AG09319 (cell line): ENCODE measurements at regions not wholly inside any gene's neighbourhood (a gene's known extent, or its start where the extent isn't known, plus 50 kb on each side); places are given as distances from the start of the nearest gene placed in this dataset.

Experiments
- DNase-seq: peaks from one replicate; pipeline ENCODE4 v3.0.0-alpha.2; 2010; ENCODE audit warnings: low read depth; ENCODE audit errors: extremely low read depth
- CTCF ChIP-seq: IDR thresholded peaks from 2 replicates; pipeline ENCODE4 v1.5.1; 2011; ENCODE audit warnings: low read depth, mild to moderate bottlenecking, inconsistent platforms, low read length, moderate library complexity

DNA sequence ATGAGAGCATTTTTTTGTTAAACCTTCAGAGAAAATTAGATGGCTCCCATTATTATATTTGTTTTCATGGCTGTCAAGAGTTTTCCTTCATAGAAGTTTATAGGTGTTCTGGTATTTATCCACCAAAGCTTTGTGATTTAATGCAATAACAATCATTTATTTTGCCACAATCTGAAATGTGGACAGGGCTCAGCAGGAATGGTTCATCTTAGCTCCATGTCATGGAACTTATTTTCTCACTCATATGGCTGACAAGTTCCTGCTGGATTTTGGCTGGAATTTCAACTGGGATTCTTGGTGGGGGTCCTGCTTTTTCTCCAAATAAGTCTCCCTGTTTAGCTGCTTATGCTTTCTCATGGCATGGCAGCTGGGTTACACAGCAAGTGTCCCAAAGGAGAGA lies 876.7 kb downstream of the QKI start:
- no peak for DNase-seq
- no peak for TF ChIP-seq CTCF

GRCh38 chr6:164290101-164290500 lies 875.6 kb downstream of the QKI start:
- no peak for DNase-seq
- TF ChIP-seq CTCF: no peak

- no peak for DNase-seq
- TF ChIP-seq CTCF: no peak
Observed at GRCh38 chr6:164286011-164286410, 871.5 kb downstream of the QKI start.

- no peak for DNase-seq
- no peak for TF ChIP-seq CTCF
Observed at GRCh38 chr6:164283574-164283973, 869.1 kb downstream of the QKI start.

GRCh38 chr6:164276211-164276610 lies 861.7 kb downstream of the QKI start:
- TF ChIP-seq CTCF: no peak
- no peak for DNase-seq

DNA sequence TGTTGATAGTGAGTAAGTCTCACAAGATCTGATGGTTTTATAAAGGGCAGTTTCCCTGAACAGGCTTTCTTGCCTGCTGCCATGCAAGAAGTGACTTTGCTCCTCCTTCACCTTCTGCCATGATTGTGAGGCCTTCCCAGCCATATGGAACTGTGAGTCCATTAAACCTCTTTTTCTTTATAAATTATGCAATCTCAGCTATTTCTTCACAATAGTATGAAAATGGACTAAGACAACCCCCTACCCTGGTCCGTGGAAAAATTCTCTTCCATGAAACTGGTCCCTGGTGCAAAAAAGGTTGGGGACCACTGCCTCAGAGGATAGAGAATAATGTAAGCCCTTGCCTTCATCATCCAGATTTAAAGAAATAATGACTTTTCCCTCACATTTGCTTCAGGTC lies 861.3 kb downstream of the QKI start:
- no peak for TF ChIP-seq CTCF
- no peak for DNase-seq

- no peak for TF ChIP-seq CTCF
- no peak for DNase-seq
Observed at GRCh38 chr6:164274493-164274892, 860.0 kb downstream of the QKI start.

DNA sequence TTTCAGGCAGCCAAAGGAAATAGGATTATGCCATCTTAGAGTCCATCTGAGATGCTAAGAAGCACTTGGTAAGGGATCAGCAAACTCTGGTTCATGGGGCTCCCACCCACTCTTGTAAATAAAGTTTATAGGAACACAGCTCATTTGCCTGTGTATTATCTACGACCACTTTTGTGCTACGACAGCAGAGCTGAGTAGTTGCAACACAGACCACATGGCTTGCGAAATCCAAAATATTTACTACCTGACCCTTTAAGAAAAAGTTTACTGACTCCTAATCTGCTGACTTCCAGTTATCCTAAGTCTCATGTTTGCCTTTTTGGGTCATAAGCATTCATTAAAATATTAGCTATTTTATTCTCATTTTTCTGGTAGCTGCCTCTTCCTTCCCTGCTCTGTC lies 859.0 kb downstream of the QKI start:
- no peak for TF ChIP-seq CTCF
- no peak for DNase-seq
